Ishikawa (cell line): ENCODE measurements at regions not wholly inside any gene's neighbourhood (a gene's known extent, or its start where the extent isn't known, plus 50 kb on each side); places are given as distances from the start of the nearest gene placed in this dataset.

Source experiments
- CEBPB ChIP-seq: IDR thresholded peaks from 2 replicates; pipeline ENCODE4 v1.6.1; 2012
- TCF12 ChIP-seq: IDR thresholded peaks from 2 replicates; pipeline ENCODE4 v1.6.1; 2012; ENCODE audit warnings: low read depth

DNA sequence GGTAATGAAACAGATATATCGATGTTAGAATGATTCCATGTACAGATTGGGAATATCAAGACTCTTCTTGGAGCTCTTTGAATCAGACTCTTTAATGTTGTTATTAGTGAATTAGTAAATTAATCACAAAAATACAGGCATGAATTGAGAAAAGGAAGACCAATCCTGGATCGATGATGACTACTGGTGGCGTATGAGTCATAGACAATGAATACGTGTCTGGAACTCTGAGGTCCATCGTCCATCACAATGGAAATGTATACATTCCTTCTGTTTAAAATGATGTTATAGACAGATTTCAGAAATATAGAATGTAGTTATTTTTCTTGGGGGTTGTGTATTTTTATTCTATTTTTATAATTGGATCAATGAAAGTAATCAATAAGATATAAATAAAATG is 80.2 kb upstream of the RTL1 start:
- TF ChIP-seq TCF12 (no peak), CEBPB (no peak)
